ENCODE measurements at regions not wholly inside any gene's neighbourhood (a gene's known extent, or its start where the extent isn't known, plus 50 kb on each side); places are given as distances from the start of the nearest gene placed in this dataset.
"Not testable (repeated sequence)": the region's sequence is repeated elsewhere in the genome, so short reads cannot be mapped to it uniquely, and the experiment has no call there.

DNA sequence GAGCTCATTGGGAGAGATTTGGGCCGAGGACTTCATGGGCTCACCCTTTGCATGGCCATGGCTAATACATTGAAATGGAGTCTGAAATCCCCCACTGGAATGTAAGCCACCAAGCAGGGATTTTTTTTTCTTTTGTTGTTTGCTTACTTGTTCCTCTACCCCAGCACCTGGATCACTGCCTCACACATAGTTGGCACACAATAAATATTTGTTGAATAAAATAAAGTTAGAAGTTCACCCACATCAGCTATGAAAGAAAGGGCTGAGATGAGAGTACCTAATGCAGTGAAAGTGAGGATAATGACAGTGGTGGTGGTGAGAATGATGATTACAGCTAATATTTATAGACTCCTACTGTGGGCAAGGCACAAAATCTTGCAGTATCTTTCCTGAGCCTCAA lies 98.1 kb upstream of the ANXA1 start:
- no peak for DNase-seq

DNA sequence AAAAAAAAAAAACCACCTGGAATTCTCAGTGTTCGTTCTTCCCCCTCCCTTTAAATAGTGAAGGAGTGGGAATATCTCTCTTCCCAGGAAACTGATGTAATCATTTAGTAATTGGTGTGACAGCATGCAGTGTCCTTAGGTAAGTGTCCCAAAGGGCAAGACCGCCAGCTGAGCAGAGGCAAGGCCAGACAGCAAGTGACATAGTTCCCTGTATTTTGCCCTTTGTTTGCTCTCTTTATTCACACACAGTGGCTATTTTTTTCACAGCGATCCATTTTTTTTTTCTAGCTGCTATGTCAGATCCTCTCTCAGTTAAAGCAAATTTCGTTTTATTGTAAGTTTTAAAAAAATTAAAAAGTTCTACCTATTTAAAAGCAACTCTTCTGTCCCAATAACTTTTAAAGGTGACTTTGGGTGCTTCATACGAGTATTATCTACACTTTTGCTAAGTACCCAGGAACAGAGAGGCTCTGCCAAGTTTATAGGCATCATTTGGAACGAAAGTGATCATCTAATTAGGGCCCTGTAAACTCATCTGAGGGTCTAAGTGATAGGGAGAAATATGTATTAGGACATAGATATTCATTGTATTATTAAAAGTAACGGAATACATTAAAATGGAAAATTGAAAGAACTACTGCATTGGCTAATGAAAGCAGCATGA lies 98.2 kb upstream of the ALDH1A1 start:
- no peak for DNase-seq

DNA sequence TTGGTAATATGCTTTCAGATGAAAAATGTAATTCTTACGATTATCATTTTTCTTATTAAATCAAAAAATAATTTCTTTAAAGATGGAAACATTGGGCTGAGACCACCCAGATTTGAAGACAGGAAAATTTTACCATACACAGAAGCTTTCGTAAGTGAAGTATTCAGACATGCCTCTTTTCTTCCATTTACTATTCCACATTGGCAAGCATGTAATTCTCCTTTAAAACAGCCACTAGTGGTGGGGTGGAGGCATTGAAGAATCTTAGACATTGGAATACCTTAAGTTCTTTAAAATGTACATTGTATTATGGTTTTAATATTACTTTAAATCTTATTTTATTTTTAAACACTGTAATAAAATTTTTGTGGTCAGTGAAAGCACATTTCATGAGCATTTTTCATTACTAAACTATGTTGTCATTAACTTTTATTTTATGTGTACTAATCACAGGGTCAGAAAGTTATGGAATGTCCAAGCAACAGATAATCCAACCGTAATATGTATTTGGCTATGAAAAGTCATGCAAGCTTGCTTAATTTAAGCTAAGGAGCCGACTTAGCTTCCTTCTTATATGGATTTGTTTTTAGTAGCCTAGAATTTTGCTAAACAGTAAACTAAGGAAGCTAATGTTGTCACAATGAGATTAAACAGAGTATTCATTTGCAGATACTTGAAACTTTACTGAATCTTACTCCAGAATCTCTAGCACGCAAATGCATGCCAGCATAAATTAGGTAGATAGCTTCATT lies 97.4 kb upstream of the ALDH1A1 start:
- DNase-seq: no peak

DNA sequence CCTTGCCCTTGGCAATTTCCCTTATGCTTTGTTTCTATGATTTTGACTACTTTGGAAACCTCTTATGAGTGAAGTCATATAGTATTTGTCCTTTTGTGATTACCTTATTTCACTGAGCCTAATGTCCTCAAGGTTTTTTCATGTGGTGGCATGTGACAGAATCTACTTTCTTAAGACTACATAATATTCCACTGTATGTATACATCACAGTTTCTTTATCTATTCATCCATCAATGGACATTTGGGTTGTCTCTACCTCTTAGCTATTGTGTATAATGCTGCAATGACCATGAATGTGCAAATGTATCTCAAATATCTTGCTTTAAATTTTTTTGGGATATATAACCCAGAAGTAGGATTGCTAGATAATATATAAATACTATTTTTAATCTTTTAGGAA lies 96.4 kb upstream of the ALDH1A1 start:
- no peak for DNase-seq

DNA sequence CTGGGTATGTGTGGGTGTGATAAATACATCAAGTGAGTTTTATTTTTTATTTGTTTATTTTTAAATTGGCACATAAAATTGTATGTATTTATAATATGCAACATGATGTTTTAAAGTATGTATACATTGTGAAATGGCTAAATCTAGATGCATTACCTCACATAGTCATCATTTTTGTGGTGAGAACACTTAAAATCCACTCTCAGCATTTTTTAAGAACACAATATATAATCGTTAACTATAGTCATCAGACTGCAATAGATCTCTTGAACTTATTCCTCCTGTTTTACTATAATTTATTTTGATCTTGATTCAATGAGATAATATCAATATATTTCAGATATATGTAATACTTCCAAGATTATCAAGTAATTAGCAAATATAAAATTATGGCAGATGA lies 93.9 kb upstream of the ALDH1A1 start:
- no peak for DNase-seq

DNA sequence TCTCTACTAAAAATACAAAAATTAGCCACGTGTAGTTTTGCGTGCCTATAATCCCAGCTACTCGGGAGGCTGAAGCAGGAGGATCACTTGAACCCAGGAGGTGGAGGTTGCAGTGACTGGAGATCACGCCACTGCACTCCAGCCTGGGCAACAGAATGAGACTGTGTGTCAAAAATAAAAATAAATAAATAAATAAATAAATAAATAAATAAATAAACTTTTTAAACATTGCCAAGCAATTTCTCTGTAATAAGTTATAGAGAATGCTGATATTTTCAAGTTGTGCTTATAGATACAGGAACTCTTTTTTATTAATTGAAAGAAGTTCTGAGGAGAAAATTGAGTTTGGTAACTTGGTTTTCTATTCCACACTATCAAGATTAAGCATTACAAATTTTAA lies 91.9 kb upstream of the ALDH1A1 start:
- DNase-seq: not testable (repeated sequence)

DNA sequence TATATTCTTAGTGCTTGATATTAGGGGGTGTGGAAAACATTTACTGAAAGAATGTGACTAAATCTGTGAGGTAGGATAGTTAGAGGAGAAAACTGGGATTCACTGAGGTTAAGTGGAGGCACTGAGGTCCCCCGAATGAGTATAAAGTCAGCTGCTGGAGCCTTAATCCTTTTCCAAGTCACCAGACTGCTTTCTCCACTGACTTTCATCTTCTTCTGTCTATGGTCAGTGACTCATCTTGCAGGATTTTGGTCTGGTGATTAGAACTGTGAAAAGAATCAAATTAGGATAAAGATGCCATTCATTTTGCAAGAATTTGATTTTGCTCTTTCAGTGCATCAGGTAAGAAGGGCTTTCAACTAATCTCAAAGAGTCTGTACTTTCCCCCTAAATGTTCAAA lies 89.3 kb upstream of the ALDH1A1 start:
- DNase-seq: no peak

DNA sequence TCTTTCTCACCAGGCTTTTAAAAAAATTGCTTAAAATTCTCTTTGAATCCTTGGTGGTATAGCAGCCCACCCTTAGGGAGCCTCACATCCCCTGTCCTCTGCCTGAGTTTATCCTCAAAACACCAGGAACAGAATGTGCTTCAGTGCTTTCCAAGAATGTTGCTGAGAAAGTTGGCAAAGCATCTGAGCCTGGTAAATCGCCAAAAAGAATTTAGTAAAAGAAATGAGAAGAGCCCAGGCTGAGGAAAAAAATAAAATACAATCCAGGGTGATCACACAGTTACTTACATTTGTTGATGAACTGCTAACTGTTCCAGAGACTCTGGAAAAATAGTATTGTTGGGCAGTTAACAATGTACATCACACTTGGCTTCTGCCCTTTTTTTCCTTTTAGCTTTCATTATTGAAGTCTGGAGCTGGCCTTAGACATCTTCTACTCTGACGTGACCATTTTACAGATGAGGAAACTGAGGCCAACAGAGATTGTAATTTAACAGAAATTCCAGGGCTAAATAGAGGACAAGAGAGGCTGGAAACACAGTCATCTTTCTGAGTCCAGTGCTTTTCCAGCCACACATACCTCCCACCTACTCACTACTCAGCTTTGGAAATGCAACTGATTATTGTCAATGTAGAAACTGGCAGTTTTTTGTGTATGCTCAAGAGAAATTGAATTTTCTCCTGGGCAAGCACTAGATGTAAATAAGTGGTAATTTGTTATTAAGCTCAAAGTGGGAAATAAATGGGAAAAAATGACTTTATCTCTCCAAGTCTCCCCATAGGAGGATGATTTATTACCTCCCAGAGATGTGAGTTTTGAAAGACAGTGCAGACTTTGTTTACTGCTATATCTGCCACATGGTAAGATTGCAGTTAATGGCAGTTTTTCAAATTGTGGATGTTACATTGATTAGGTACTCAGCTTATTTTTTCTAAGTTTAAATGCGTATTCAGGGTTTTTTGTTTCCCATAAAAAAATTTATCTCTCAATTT lies 86.7 kb upstream of the ALDH1A1 start:
- DNase-seq: no peak

DNA sequence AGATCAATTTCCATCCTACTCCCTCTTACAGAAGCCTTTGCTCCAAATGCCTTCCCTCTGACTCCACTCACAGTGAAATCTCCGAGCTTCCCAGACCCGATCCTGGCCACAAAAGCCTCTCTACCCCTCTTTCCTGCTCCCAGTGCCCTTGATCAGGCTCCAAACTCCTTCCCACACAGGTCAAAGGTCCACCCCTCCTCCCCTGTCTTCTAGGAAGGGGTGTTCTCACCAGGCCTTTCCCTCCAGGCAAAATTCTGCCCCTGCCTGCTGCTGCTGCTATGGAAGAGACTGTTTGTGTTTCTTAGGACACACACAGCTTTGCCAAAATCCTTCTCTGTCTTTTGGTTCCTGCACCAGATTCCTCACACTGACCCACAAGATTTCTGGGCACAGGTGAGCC lies 85.8 kb upstream of the ALDH1A1 start:
- DNase-seq: no peak

DNA sequence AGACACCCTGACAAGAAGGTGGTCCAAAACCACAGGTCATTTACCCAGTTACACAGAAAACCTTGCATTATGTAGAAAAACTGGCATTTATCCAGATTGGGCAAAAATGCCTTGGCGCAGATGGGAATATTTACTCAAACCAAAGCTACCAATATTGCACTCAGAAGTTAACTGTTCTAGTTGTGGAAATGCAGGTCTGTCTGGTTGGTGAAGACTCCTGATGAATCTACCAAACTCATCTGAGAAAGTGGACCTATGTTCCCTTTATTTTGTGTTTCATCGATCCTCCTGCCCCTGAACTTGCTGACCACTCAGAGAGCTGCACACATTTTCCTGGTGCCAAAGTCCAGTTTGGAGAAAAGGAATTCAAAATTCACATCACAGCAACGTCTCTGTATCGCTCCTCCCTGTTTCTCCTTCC lies 85.2 kb upstream of the ALDH1A1 start:
- no peak for DNase-seq

DNA sequence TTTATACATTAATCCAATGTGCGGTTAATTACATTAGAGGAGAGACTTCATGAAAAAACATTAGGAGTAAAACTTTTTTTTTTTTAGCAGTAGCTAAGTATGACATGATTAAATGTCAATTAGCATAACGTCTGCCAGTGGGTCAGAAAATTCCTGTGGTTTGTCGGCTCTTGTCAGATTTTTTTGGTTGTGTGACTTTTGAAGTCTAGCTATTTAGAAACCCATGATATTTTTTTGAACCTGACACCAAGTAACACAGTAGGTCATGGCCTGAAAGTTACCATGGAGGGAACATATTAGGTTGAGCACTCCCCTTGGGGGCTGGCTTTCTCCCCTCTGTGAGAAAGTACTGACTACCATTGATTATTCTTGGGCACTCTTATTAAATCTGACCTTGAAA lies 84.8 kb upstream of the ALDH1A1 start:
- DNase-seq: no peak

DNA sequence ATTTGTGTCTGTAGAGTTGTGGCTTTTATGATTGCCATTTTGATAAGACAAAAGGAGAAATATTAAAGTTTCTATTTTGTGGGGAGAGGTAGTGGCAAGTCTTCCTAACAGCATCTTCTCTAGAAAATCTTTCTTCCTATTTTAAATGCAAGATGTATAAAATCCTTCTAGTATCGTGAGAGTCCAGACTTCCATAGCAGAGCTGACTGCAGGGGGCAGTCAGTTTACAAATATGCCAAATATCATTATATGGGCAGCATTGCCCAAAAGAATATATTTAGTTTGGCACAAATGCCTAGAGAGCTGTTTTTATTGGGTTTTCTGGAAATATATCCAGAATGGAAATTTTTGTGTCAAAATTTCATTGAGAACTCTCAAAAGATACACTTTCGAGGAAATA lies 82.1 kb upstream of the ALDH1A1 start:
- no peak for DNase-seq

DNA sequence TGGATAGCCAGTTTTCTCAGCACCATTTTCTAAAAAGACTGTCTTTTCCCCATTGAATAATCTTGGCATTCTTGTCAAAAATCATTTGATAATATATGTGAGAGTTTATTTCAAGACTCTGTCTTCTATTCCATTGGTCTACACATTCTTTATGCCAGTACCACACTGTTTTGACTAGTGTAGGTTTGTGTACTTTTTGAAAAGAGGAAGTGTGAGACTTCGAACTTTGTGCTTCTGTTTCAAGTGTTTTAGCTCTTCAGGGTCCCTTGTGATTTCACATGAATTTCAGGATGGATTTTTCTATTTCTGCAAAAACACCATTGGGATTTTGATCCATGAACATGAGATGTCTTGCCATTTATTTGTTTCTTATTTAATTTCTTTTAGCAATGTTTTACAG lies 78.5 kb upstream of the ALDH1A1 start:
- no peak for DNase-seq

DNA sequence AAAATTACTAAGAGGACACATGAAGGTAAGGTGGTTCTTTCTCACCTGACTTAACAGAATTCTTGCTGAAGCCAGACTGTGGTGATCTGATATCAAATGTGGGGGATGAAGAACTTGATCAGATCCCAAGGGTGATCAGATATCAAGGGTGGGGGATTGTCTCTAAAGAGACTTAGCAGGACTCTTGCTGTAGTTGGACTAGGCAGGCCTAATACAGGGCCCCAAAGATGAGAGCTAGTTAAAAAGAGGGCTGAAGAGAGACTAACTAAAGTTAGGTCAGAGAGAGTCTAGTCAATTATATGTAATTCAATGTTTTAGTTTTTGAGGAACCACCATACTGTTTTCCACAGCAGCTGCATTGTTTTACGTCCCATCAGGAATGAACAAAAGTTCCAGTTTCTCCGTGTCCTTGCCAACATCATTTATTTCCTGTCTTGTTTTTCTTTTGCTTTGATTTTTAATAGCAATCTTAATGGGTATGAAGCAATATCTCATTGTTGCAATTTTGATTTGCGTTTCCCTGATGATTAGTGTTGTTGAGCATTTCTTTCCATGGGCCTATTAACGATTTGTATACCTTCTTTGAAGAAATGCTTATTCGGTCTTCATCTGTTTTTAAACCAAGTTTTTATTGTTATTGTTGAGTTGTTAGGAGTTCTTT lies 77.6 kb upstream of the ALDH1A1 start:
- DNase-seq: no peak

DNA sequence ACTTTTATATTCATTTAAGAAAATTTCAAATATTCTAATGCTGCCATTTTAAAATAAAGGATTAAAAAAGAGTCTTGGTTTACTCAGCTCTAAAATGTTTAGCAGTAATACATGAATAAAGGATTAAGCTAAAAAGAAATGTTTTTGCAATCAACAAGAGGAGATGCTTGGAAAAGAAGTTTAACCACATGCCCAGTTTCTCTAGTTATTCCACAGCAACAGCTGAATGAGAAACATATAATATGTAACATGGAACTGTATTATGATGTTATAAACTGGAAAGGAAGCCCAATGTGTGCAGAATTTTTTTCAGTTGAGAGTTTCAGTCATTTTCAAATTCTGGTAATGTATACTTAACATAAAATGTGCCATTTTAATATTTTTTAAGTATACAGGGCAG lies 76.5 kb upstream of the ALDH1A1 start:
- DNase-seq: no peak

DNA sequence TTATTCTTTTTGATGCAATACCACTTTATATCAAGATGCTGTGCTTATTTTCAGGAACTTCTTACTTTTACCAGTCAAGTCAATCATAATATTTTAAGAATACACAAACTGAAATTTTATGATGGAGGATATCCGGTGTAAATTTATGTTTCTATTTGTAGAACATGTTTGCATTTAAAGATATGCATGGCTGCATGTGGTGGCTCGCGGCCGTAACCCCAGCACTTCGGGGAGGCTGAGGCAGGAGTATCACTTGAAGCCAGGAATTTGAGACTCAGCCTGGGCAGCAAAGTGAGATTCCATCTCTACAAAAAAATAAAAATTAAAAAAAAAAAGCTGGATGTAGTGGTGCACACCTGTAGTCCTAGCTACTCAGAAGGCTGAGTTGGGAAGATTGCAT lies 73.5 kb upstream of the ALDH1A1 start:
- DNase-seq: no peak

DNA sequence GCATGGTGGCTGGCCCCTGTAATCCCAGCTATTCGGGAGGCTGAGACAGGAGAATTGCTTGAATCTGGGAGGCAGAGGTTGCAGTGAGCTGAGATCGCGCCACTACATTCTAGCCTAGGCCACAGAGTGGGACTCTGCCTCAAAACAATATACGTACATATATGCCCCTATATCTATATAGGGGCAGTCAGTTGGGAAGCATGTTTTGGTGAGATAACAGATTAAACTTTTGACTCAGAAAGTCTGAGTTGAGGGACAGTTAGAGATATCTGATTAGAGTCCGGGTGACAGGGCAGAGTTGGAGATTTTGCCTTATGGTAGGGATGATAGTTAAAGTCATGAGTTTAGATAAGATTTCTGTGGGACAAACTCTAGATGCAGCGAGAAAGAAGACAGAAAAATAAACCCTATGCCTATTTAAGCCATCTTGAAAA lies 71.8 kb upstream of the ALDH1A1 start:
- no peak for DNase-seq

DNA sequence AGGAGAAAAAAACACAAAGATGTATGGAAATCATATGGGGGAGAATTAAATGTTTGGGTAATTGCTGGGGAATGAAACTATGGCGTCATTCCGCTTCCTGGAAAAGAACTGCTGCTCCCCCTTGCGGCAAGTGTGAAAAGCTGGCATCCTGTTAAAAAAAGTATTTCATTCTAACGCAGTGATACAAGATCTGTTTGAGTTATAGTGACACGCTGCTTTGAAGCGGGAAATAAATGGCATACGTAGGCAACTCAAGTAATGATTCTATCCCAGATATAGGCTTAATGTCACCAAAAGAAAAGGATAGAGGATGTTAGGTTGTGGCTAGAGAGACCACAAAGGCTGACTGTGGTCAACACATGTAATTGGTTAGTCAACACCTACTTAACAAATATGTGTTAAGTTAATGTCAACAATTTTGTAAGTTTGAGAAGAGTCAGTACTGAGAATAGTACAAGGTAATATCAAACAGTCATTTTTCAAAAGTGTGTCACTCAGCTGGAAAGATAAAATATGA lies 70.2 kb upstream of the ALDH1A1 start:
- DNase-seq: peak; percentile 17

DNA sequence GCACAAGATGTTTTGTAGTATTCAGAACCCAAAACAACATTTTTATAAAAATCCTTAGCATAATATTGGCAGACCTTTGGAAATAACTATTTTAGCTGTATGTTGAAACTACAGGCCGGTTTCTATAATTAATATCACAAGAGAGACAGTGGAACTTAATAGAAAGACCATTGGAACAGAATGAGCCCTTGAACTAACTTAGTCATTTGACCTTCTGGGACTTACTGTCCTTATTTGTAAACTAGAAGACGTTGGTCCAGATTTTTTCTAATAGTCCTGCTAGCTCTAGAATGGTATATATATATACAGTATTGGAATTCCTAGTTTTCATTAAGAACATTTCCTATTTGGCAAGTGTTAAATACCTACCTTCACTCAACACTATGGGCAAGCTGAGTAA lies 69.5 kb upstream of the ALDH1A1 start:
- DNase-seq: no peak

DNA sequence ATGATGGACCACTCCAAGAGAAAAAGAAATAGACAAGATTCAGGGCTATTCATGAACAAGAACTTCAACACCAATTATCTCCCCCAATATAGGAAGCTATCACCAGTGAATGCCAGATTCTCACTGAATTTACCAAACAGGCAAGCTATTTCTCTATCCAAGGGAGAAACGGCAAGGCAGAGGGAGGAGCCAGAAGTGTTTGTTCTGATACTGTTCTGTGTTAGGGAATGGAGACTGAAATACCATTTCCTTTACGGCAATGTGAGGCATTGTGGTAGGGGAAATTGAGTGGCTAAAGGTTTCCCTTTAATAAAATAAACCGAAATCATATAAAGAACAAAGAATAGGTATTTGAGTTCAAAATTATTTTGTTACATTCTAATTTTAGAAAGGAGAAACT lies 68.0 kb upstream of the ALDH1A1 start:
- DNase-seq: no peak

DNA sequence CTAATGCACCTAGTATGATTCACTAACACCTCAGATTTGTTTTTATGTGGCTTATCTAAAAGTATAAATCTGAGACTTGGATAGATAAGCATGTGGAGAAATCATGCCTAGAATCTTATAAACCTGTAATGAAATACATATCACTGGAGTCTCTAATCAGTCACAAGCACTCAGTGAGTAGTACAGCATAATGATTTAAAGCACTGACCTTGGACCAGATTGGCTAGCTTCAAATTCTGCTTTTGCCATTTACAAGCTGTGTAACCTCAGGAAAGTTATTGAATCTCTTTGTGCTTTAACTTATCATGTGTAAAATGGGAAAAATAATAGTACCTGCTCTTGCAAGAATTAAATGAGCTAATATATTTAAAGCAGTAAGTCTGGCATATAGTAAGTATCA lies 61.2 kb upstream of the ALDH1A1 start:
- no peak for DNase-seq

DNA sequence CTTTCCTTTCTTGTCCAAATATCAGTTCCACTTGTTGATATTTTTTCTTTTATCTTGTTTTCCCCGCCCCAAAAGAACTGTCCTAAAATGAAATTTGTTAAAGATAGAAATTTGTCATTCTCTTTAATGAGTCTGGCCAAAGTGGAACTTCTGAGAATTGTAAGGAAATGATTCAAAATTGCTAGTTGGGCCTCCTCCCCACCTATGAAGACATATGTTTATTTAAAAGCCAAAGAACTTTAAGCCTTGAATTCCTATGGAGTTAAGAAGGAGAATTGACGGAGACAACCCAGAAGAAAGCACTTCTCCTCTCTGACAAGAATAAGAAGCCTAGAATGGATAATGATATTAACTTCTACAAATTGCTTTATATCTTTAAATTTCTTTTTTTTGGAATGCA lies 59.1 kb upstream of the ALDH1A1 start:
- no peak for DNase-seq
